Endodermal cell (in vitro differentiated cells): ENCODE measurements at regions not wholly inside any gene's neighbourhood (a gene's known extent, or its start where the extent isn't known, plus 50 kb on each side); places are given as distances from the start of the nearest gene placed in this dataset.
A peak's percentile ranks its signal among the peaks of the same experiment; 100 is the strongest.

ENCODE experiments used
- DNase-seq: peaks from one replicate; pipeline ENCODE4 v3.0.0-alpha.2; 2017
- H3K27ac ChIP-seq: 2 replicates; pipeline ENCODE4 v1.5.1; 2013; ENCODE audit warnings: mild to moderate bottlenecking, low read depth, low read length, moderate library complexity
- H3K27me3 ChIP-seq: 2 replicates; pipeline ENCODE4 v1.6.1; 2013; ENCODE audit warnings: mild to moderate bottlenecking, low read length, moderate library complexity; ENCODE audit not compliant: insufficient read depth, control insufficient read depth, poor library complexity, severe bottlenecking
- H3K36me3 ChIP-seq: 2 replicates; pipeline ENCODE4 v1.7.0; 2013; ENCODE audit warnings: mild to moderate bottlenecking, low read length, moderate library complexity; ENCODE audit not compliant: control insufficient read depth, insufficient read depth
- H3K4me1 ChIP-seq: one replicate; pipeline ENCODE4 v1.7.0; 2013; ENCODE audit warnings: low read length; ENCODE audit not compliant: control insufficient read depth, insufficient read depth
- H3K4me3 ChIP-seq: 2 replicates; pipeline ENCODE4 v1.5.1; 2013; ENCODE audit warnings: mild to moderate bottlenecking, low read length, moderate library complexity
- H3K9ac ChIP-seq: 2 replicates; pipeline ENCODE4 v1.6.1; 2013; ENCODE audit warnings: mild to moderate bottlenecking, low read length, moderate library complexity; ENCODE audit not compliant: poor library complexity, severe bottlenecking; ENCODE audit errors: extremely low read depth
- H3K9me3 ChIP-seq: 2 replicates; pipeline ENCODE4 v1.6.1; 2013; ENCODE audit warnings: mild to moderate bottlenecking, low read length, moderate library complexity; ENCODE audit not compliant: control insufficient read depth
- H3K27ac Mint-ChIP-seq: 2 replicates; pipeline ENCODE4 v1.8.0; 2020; ENCODE audit warnings: mixed read lengths
- H3K27me3 Mint-ChIP-seq: 2 replicates; pipeline ENCODE4 v1.8.0; 2021; ENCODE audit warnings: mild to moderate bottlenecking, mixed read lengths; ENCODE audit not compliant: insufficient read depth
- H3K36me3 Mint-ChIP-seq: 2 replicates; pipeline ENCODE4 v1.8.0; 2020; ENCODE audit warnings: low read depth, mixed read lengths
- H3K4me1 Mint-ChIP-seq: 2 replicates; pipeline ENCODE4 v1.8.0; 2020; ENCODE audit warnings: mixed read lengths
- H3K4me3 Mint-ChIP-seq: 2 replicates; pipeline ENCODE4 v1.8.0; 2020; ENCODE audit warnings: mild to moderate bottlenecking, moderate library complexity, mixed read lengths
- H3K9me3 Mint-ChIP-seq: 2 replicates; pipeline ENCODE4 v1.8.0; 2020; ENCODE audit warnings: mild to moderate bottlenecking, mixed read lengths
- CTCF ChIP-seq: fragments of 200-600 bp; sonication (generic); conservative IDR thresholded peaks from 2 replicates; pipeline ENCODE4 v1.5.0; 2021; ENCODE audit warnings: antibody characterized with exemption, mild to moderate bottlenecking
- WGBS, 2 experiments: methylation state at CpG; one replicate each; pipeline versions ENCODE4 v1.1.5 to v1.1.7; 2013; ENCODE audit warnings: missing lambda C conversion rate in 2 of 2, mixed read lengths in 1 of 2; ENCODE audit not compliant: insufficient coverage in 1 of 2, insufficient read length in 1 of 2; 5-methylcytosine and 5-hydroxymethylcytosine counted together

- H3K36me3 Mint-ChIP-seq = no peaks in the 10 kb centered on the region
- H3K9me3 ChIP-seq = no peaks in the 10 kb centered on the region
- no peak for TF ChIP-seq CTCF
- H3K36me3 ChIP-seq = no peaks in the 10 kb centered on the region
- no peak overlapping the region for H3K27ac Mint-ChIP-seq
- H3K9me3 Mint-ChIP-seq = no peaks in the 10 kb centered on the region
- H3K4me1 ChIP-seq = no peaks in the 10 kb centered on the region
- H3K27me3 Mint-ChIP-seq = no peaks in the 10 kb centered on the region
- no peak overlapping the region for H3K4me3 ChIP-seq
- H3K4me1 Mint-ChIP-seq = peaks cover 5% of the 10 kb centered on the region
- WGBS, 2 experiments = 88 to 89% methylated on average over 2 of the region's 2 CpGs
- no peaks in the 10 kb centered on the region for H3K27me3 ChIP-seq
- DNase-seq = no peak
- H3K27ac ChIP-seq = no peak overlapping the region
- H3K9ac ChIP-seq = no peak overlapping the region
- no peak overlapping the region for H3K4me3 Mint-ChIP-seq
Observed at GRCh38 chr16:61005952-61006351, 1030.3 kb downstream of the CDH8 start.

GRCh38 chr16:61002479-61003204 is 1033.6 kb downstream of the CDH8 start:
- Mint-ChIP-seq H3K4me3 (no peak overlapping the region), H3K27ac (no peak overlapping the region), H3K4me1 (peaks cover 5% of the 10 kb centered on the region), H3K27me3 (no peaks in the 10 kb centered on the region), H3K36me3 (no peaks in the 10 kb centered on the region), H3K9me3 (no peaks in the 10 kb centered on the region)
- H3K4me3 ChIP-seq = no peak overlapping the region
- 83 to 94% methylated on average over 2 to 4 of the region's 4 CpGs for WGBS, 2 experiments
- H3K9me3 ChIP-seq = no peaks in the 10 kb centered on the region
- no peaks in the 10 kb centered on the region for H3K4me1 ChIP-seq
- no peak overlapping the region for H3K9ac ChIP-seq
- H3K27ac ChIP-seq = no peak overlapping the region
- H3K36me3 ChIP-seq = no peaks in the 10 kb centered on the region
- DNase-seq = no peak
- no peak for TF ChIP-seq CTCF
- no peaks in the 10 kb centered on the region for H3K27me3 ChIP-seq

- no peak overlapping the region for H3K4me3 Mint-ChIP-seq
- no peaks in the 10 kb centered on the region for H3K4me1 ChIP-seq
- no peaks in the 10 kb centered on the region for H3K9me3 Mint-ChIP-seq
- H3K4me3 ChIP-seq = no peak overlapping the region
- H3K36me3 ChIP-seq = no peaks in the 10 kb centered on the region
- no peaks in the 10 kb centered on the region for H3K27me3 Mint-ChIP-seq
- no peaks in the 10 kb centered on the region for H3K4me1 Mint-ChIP-seq
- H3K9me3 ChIP-seq = no peaks in the 10 kb centered on the region
- TF ChIP-seq CTCF = peak; percentile 40
- H3K27me3 ChIP-seq = no peaks in the 10 kb centered on the region
- no peak overlapping the region for H3K27ac ChIP-seq
- no peak overlapping the region for H3K9ac ChIP-seq
- no peak overlapping the region for H3K27ac Mint-ChIP-seq
- no peak for DNase-seq
- no peaks in the 10 kb centered on the region for H3K36me3 Mint-ChIP-seq
Observed at GRCh38 chr16:60991886-60992285, 1044.4 kb downstream of the CDH8 start.
